NCI-H2029 treated with DMSO at 0.1 percent for 48 hours (cell line): ENCODE measurements at regions not wholly inside any gene's neighbourhood (a gene's known extent, or its start where the extent isn't known, plus 50 kb on each side); places are given as distances from the start of the nearest gene placed in this dataset.
"Not testable (repeated sequence)": the region's sequence is repeated elsewhere in the genome, so short reads cannot be mapped to it uniquely, and the experiment has no call there.

Experiments used
- DNase-seq: peaks from one replicate; lab custom pipeline; 2025; lab: John Stamatoyannopoulos, UW

DNA sequence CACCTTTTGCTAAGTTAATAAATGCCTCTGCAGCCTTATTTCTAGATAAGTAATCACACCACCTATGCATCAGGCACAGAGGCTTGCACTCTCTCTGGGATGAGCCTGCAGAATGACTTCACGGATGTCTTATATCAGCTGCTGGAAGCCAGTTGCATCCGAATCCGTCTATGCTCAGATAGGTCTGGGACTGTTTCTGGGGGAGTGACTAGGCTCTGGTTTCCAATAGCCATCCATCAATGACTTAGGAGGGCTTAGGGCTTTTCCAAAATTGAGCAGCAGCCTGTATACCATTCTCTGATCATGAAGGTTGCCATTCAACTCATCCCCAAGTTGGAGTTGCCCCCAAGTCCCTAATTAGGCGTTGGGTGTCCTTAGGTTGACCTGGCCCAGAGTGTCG lies 113.3 kb upstream of the ERCC4 start:
- DNase-seq, result no peak

DNA sequence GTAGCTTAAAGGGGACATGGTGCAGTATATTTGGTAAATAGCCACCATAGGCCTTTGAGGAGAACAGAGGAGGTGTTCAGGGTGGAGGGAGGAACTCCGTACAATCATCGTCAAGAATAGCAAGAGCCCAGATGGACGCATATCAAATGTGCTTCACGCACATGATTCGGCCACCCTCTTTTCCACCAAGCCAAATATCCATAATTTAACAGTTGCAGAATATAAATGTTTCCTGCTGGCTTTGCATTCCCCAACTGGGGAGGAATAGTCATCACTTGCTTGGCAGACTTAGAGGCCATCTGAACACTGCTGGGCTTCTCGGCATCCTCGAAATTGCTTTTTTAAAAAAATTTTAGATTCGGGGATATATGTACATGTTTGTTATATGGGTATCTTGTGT lies 111.9 kb upstream of the ERCC4 start:
- DNase-seq, result no peak

DNA sequence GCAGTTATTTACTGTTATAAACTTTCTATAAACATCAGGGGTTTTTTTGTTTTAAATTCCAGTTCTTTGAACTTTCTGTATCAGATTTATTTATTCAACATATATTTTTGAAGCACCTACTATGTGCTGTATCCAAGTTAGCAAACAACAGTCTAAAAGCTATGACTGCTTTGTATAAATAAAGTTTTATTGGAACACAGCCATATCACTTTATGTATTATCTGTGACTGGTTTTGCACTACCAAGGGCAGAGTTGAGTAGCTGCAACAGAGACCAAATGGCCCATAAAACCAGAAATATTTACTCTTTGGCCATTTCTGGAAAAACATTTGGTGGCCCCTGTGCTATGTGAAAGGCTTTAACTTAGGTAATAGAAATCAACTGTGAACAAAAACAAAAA lies 110.2 kb upstream of the ERCC4 start:
- no peak for DNase-seq

DNA sequence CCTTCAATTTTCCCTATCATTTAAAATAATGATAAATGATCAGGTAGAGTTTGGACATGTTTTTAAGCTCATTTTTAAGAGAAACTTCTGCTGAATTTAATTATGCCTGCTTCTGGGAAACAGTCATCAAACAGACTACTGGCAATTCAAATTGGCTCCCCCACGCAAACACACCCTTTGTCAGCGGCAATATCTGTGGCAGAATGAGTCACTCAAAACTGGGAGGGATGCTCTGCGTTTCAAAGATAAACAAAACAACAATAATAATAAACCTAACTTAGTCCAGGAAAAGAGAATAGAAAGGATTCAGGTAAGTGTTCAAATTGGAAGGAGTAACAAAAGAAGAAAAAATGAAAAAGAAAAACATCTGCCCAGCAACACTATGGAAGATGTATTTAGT lies 108.1 kb upstream of the ERCC4 start:
- DNase-seq, result no peak

DNA sequence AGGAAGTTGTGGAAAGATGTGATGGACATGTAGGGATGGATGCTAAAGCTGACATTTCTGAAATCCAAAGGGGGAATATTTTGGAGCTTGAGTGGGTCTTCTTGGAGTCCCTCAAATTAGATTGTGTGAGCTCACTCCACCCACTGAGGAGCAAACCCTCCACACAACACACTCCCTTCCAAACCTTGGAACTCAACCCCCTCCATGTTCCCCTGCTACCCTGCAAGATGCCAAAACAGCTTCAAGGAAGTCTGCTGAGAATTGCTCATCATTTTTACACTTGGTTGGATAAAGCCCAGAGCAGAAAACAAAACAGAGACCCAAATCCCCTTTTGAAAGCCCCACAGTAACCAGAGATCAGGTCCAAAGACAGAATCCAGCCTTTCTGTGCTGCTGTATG lies 103.3 kb upstream of the ERCC4 start:
- DNase-seq, result no peak

DNA sequence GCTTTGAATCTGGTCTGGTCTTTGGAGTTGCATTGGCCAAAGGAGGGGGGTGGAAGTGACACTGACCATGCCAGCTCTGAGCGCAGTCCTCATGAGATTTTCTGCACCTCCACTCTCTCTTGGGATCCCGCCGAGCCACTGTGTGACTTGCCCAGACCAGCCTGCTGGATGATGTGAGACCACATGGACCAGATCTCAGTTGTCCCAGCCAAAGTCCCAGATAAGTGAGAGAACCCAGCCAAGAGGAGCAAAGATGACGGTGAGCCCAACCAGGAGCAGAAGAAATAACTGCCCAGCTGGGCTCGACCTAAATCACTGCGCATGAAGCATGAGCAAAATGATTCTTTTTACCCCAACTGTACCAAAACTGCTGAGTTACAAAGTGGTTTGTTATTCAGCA lies 96.5 kb upstream of the ERCC4 start:
- DNase-seq, result no peak

DNA sequence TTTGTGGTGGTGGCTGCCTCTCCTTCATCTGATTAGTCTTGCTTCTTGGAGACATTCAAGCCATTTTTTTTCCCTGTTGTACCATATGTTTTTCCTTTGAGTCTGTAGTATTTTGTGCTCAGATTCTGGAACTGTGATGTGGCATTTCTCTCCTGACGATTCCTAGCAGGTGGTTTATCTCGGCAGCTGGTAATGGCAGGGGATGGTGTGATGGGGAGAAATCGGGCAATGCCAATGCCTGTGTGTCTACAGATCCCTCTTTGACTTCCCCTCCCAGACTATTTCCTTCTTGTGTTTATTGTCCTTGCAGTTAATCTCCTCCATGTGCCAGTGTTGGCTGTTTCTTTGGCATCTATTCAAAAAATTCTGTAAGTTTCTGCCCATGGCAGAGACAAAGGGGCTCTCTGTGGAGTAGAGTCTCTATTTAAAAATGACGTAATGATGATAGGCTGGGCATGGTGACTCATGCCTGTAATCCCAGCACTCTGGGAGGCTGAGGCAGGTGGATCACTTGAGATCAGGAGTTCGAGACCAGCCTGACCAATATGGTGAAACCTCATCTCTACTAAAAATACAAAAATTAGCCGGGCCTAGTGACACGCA lies 90.2 kb upstream of the ERCC4 start:
- peak; percentile 8 for DNase-seq

DNA sequence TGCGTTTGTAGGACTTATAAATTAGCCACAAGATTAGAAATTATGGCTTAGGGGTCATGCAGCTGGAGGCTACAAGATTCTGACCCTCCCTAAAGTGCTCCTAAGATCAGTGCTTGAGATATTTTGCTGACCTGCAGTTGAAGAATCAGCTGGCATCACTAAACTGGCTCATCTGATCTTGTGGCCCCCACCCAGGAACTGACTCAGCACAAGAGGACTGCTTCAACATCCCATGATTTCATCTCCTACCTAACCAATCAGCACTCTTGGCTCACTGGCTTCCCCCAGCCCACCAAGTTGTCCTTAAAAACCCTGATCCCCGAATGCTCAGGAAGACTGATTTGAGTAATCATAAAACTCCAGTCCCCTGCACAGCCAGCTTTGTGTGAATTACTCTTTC lies 86.4 kb upstream of the ERCC4 start:
- DNase-seq, result no peak

DNA sequence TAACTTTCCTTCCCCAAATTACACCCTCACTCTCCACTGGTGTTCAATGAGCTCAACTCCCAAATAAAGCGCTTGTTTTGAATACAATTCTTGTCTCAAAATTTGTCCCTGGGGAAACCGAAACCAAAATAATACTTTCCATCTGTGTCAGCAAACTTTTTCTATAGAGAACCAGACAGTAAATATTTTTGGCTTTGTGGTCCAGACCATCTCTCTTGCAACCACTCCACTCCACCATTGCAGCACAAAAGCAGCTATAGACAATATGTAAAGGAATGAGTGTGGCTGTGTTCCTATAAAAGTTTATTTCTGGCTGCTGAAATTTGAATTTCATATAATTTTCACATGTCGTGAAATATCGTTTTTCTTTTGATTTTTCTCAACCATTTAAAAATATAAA lies 84.6 kb upstream of the ERCC4 start:
- DNase-seq, result no peak

DNA sequence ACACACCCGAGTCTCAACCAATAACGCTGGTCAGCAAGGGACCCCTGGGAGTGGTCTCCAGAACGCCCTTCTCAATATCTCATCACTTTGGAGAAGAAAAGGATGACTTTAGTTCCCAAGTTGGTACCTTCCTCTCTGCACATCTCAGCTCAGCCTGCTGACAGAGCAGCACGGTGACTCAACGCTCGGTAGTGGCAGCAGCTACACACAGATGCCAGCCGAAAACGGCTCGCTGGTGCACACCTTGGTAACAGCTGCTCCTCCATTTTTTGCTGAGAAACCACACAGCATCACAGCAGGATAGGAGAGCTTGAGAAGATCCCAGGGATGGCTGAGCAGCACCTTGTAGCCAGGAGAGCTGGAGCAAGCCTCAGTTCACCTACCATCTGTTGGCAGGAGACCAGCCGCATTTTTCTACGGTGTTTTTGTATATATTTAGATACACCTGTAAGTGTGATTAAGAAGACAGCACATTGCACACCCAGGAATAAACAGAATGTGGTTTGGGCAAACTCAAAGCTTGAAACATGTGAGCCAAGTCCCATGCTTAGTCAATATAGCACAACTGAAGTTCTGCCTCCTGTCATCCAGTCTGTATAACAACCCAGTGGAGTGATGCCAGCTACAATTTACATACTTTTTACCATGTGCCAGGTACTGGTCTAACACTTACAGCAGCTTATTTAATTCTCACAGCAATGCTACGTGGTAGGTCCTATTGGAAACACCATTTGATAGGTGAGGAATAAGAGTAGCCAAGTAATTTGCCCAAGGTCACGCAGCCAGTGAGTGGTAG lies 83.8 kb upstream of the ERCC4 start:
- no peak for DNase-seq

DNA sequence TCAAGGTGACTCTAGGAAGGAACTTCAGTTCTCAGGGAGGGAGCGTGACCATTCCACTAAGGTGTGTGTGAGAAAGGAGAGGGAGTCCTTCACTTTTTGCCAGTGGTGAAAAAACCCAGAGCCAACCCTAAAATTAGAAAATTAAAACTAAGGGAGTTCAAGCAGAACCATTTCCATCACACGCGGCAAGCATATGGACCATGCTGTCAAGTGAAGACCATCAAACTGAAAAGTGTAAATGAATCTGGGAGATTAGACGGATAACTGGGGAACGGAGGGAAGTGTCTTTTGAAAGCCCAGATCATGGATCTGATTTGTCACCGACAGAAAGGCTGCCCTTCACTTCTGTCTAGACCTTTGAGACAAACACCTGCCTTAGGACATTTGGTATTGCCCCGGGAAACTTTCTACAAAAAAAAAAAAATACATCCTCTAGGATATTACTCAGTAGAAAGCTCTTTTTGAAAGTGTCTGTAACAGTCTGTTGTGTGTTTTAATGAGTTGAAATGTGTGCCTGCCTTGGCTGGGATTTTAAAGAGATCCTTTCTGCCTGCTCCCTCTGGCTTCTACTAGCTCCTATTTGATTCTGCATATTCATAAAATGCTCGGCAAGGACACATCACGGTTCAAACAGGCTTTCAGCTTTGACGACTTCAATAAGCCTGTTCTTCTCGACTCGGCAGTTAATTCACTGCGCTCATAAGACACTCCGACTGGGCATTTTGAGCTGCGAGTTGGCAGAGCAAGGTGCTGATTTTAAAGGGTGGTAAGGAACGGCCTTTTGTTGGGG lies 81.4 kb upstream of the ERCC4 start:
- no peak for DNase-seq

DNA sequence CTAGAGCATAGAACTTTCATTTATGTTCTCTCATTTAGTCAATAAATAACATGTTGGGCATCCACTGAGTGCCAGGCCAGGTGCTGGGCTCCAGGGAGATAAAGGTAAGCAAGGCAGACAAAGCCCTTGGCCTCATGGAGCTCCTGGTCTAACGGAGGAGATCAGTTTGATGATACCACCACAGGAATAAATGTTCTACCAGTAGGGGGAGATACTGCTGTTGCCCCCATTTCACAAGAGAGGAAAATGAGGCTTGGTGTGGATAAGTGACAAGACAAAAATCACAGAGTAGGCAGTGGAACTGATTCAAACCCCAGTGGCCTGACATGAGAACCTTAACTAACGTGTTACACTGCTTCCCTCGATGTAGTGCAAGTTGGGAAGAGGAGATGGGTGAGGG lies 80.4 kb upstream of the ERCC4 start:
- no peak for DNase-seq

DNA sequence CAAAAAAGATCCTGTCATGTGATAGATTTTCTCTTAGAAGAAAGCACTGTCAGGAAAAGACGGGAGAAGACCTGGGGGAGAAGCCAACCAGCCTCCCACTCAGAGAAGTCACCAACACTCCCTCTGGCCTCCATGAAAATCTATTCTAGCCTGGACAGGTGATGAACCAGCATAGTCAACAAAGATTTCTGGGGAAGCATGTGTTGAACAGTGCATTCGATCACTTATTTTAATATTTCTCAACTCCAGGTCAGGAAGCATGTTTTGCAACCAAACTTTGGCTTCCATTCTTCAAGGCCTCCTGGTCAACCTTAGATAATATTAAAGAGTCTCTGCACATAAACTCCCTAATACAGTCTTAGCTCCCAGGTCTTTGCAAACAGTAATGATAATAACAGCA lies 74.7 kb upstream of the ERCC4 start:
- DNase-seq, result no peak

DNA sequence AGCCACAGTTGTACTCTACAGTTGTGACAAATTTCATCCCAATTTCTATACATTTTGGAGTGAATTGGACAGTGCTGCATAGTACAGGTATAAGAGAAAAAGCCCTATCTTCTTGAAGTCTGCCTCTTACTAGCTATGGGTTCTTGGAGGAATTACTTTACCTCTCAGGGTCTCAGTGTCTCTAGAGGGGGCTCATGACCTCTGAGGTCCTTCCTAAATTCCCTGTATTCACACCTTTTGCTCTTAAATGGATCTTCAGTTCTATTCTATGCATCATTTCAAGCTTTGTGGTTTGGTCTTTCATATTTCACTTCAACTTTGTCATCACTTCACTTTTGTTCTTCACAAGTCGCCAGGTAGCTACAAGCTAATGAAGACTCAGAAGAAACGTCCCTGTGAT lies 71.2 kb upstream of the ERCC4 start:
- DNase-seq, result no peak

DNA sequence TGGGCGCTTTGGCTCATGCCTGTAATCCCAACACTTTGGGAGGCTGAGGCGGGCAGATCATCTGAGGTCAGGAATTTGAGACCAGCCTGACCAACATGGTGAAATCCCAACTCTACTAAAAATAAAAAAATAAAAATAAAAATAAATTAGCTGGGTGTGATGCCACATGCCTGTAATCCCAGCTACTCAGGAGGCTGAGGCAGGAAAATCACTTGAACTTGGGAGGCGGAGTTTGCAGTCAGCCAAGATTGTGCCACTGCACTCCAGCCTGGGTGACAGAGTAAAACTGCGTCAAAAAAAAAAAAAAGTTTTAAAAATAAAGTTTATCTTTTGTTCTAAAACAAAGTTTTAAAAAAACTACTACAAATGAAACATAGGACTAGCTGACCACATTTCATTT lies 69.8 kb upstream of the ERCC4 start:
- DNase-seq, result not testable (repeated sequence)

DNA sequence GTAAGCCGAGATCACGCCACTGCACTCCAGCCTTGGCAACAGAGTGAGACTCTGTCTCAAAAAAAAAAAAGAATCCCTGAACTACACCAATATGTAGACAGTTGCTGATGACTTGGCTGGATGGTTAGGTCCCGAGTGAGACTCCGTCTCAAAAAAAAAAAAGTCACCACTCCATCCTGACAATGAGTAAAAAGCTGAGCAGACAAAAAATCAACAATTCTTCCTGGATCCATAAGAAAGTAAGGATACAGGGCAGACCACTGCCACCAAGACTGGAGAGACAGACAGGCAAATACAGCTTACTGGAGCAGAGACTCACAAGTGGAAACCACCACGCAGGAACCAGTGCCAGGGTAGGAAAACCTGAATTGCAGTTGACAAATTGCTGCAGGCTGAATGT lies 67.1 kb upstream of the ERCC4 start:
- no peak for DNase-seq

DNA sequence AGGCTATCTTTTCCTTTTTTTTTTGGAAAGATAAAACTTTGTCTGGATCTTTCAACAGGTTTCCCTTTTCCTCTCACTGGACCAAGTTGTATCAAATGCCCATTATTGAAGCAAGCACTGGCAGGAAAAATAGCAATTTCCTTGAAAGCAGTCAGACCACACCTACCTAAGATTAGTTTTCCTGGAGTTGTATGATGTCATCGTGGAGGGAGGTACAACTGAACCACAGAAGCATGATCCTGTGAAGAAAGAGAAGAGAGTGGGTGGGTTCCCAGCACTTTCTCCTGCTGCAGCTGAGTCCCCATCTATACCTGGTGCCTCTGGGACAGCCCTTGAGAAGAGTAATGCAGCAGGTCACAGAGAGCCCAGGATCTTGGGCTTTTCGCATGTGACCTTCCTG lies 63.6 kb upstream of the ERCC4 start:
- no peak for DNase-seq

DNA sequence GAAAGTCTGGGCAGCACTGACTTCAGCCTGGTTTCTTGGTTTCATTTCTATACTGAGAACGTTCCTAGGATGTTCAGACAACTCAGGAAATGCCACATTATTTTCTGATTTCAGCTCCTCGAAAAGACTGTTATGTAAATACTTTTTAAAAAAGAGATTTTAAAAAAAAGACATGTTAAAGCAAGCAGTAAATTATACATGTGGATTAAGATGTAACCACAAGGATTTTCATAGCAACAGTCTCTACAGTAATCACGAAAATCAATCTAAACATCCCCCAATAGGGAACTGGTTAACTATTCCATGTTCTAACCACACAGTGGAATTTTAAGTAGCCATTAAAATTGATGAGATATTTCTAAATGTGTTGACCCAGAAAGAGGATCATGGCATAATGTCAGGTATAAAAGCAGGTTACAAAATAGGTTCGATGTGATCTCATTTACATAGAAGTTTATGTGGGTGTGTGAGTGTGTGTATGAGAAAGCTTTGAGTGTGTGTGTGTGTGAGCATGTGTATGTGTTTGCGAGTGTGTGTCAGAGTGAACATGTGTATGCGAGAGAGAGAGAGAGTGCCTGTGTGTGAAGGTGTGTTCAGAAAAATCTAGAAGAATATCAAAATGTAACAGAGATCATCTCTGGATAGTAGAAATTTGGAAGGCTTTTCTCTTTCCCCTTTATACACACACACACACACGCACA lies 63.0 kb upstream of the ERCC4 start:
- no peak for DNase-seq

DNA sequence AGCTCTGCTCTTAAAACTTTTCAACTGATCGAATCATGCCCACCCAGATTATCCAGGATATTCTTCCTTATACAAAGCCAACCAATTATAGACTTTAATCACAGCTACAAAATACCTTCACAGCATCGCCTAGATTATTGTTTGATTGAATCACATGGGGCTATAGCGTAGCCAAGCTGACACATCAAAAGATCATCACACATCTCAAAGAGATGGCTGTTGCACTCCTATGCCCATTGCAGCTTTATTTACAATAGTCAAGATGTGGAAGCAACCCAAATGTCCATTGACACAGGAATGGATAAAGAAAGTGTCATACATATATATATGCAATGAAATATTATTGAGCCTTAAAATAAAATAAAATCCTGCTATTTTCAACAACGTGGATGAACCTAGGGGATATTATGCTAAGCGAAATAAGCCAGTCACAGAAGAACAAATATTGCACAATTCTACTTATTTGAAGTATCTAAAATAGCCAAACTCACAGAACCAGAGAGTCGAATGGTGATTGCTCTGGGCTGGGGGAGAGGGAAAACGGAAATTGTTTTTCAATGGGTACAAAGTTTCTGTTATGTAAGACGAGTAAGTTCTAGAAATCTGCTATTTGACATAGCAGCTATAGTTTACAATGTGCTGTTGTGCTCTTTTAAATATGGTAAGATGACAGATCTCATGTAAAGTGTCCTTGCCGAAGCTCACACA lies 60.9 kb upstream of the ERCC4 start:
- DNase-seq, result no peak

DNA sequence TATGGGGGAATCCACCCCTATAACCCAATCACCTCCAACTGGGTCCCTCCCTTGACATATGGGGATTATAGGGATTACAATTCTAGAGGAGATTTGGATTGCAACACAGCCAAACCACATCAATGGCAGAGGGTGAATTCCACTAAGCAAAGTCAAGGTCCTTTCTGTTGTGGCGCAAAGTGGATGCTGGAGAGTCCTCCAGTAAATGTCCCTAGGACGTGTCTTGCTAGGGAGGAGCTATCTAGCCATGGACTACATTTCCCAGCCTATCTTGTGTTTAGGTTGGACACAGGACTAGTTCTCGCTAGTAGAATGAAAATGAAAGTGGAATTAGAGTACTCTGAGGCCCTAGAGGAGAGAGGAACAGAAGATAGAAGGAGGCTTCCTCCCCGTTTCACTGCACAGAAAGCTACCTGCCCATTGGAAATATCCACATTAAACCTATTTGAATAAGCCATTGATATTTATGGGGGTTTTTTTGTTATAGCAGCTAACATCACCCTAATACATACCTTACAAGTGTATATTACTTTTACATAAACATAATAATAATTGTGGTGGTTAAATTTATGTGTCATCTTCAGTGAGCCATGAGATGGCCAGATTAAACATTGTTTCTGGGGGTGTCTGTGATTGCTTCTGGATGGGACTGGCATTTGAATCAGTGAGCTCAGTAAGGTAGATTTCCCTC lies 56.7 kb upstream of the ERCC4 start:
- DNase-seq, result no peak

DNA sequence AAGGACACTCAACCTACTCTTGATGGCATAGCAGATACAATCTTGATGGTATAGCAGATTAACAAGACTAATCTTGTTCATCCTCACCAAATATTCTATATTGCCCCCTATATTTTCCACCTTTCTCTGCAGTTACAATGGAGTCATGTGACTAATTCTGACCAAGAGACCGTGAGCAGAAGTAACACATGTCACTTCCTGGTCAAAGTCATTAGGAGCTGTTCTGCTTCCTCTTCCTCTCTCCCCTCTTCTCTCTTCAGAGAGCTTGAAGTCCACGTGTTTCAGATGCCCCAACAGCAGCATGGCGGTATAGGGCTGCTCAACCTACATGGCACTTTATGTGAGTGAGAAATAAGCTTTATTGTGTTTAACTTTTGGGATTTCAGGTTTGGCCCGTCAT lies 55.3 kb upstream of the ERCC4 start:
- peak; percentile 46 for DNase-seq
